ENCODE measurements at regions not wholly inside any gene's neighbourhood (a gene's known extent, or its start where the extent isn't known, plus 50 kb on each side); places are given as distances from the start of the nearest gene placed in this dataset.

DNA sequence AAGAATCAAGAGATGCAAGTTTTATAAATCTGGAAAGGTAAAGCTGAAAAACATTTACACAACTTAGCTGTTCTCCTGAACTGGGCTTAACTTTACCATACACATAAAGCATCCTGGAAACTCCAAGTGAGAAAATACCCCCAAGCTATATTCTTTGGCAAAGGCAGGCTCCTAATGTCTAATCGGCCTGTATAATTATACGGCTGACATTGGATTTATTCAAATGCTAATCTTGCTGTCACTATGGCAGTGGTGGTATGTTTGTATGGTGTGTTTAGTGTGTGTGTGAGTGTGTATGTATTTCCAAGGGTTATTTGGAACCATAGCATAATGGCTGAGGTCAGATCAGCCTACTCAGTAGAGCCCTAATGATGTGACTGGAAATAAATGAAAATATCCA is 1031.8 kb upstream of the ZEB2 start:
- Mint-ChIP-seq H3K36me3 (no peaks in the 10 kb centered on the region), H3K4me3 (no peak overlapping the region), H3K9me3 (no peaks in the 10 kb centered on the region), H3K4me1 (peaks cover 20% of the 10 kb centered on the region), H3K27me3 (ENCODE audit: low read depth) (no peaks in the 10 kb centered on the region), H3K27ac (no peak overlapping the region)
- no peak for DNase-seq (ENCODE audit: low spot score in 2 of 2, unreplicated experiment in 2 of 2)
- TF ChIP-seq CTCF (IDR thresholded peaks at IDR 0.05; ENCODE audit: unreplicated experiment), result no peak

DNA sequence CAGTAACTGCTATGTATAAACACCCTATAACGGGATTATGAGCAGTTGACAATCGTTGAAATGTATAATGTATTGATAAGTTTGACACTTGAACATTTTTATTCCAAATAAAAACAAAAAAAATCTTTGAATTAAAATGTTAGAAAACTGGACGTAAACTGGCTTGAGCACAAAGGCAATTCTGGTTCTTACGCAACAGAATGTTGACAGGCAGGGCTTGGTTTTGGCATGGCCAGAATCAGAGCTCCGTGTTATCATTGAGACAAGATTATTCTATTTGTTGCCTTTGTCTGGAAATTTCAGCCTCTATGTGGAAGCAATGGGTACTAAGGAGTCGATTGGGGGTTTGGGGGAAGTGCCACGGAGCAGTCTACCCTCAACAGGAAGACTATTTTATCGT is 1028.6 kb upstream of the ZEB2 start:
- peaks cover 16% of the 10 kb centered on the region for H3K9me3 Mint-ChIP-seq
- no peaks in the 10 kb centered on the region for H3K36me3 Mint-ChIP-seq
- TF ChIP-seq CTCF (IDR thresholded peaks at IDR 0.05; ENCODE audit: unreplicated experiment), result no peak
- H3K4me3 Mint-ChIP-seq, result no peak overlapping the region
- no peak for DNase-seq (ENCODE audit: low spot score in 2 of 2, unreplicated experiment in 2 of 2)
- peaks cover 19% of the 10 kb centered on the region for H3K4me1 Mint-ChIP-seq
- H3K27ac Mint-ChIP-seq, result no peak overlapping the region
- H3K27me3 Mint-ChIP-seq (ENCODE audit: low read depth), result no peaks in the 10 kb centered on the region

DNA sequence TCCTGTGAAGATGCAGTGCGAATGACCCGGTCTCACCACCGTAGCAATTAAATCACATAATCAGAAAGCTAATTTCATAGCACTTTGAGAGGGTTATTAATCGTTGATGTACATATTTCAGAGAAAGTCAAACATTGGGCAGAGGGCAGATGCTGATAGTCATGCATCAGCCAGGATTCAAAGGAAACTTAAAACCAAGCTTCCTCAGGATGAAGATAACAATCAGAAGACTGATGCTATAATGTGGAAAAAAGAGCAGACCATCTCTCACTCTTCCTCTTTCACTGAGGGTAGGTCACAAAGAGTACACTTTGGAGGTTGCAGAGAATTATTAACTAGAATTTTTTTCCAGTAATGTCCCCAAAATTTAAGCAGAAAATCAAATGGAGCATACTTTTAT is 1027.7 kb upstream of the ZEB2 start:
- Mint-ChIP-seq H3K9me3 (peaks cover 23% of the 10 kb centered on the region), H3K4me1 (peaks cover 12% of the 10 kb centered on the region)

DNA sequence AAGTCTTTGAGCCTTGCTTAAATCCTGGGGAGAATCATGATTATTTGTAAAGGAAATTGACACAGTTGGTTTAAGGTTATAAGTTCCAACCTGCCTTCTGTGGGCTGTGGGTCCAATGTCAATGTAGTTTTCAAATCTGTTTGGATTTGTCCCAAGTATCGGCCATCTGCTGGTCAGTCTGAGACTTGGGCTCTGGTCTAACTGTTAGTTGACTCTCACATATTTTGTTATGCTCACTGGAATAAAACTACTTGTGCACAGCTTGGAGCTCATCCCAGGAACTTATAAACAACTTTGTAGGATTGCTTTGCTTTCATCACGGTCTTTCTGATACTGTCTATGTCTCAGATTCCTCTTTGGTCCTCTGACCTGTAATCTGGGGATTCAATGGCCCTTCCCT is 1026.2 kb upstream of the ZEB2 start:
- DNase-seq (ENCODE audit: low spot score in 2 of 2, unreplicated experiment in 2 of 2), result no peak
- H3K4me3 Mint-ChIP-seq, result no peak overlapping the region
- peaks cover 4% of the 10 kb centered on the region for H3K4me1 Mint-ChIP-seq
- peaks cover 30% of the 10 kb centered on the region for H3K9me3 Mint-ChIP-seq
- TF ChIP-seq CTCF (IDR thresholded peaks at IDR 0.05; ENCODE audit: unreplicated experiment), result no peak
- peaks cover 9% of the 10 kb centered on the region for H3K36me3 Mint-ChIP-seq
- H3K27ac Mint-ChIP-seq, result no peak overlapping the region
- H3K27me3 Mint-ChIP-seq (ENCODE audit: low read depth), result no peaks in the 10 kb centered on the region

More for the DNA sequence above, 1027.7 kb upstream of the ZEB2 start:
- H3K4me3 Mint-ChIP-seq, result no peak overlapping the region
- H3K27me3 Mint-ChIP-seq (ENCODE audit: low read depth), result no peaks in the 10 kb centered on the region
- no peak for DNase-seq (ENCODE audit: low spot score in 2 of 2, unreplicated experiment in 2 of 2)
- no peak overlapping the region for H3K27ac Mint-ChIP-seq
- peaks cover 4% of the 10 kb centered on the region for H3K36me3 Mint-ChIP-seq
- no peak for TF ChIP-seq CTCF (IDR thresholded peaks at IDR 0.05; ENCODE audit: unreplicated experiment)

GRCh38 chr2:145543856-145544255 is 1023.9 kb upstream of the ZEB2 start:
- no peak for DNase-seq (ENCODE audit: low spot score in 2 of 2, unreplicated experiment in 2 of 2)
- peaks cover 9% of the 10 kb centered on the region for H3K4me1 Mint-ChIP-seq
- H3K27me3 Mint-ChIP-seq (ENCODE audit: low read depth), result no peaks in the 10 kb centered on the region
- H3K27ac Mint-ChIP-seq, result no peak overlapping the region
- H3K36me3 Mint-ChIP-seq, result peaks cover 9% of the 10 kb centered on the region
- H3K9me3 Mint-ChIP-seq, result peaks cover 30% of the 10 kb centered on the region
- H3K4me3 Mint-ChIP-seq, result no peak overlapping the region
- no peak for TF ChIP-seq CTCF (IDR thresholded peaks at IDR 0.05; ENCODE audit: unreplicated experiment)

- peaks cover 9% of the 10 kb centered on the region for H3K4me1 Mint-ChIP-seq
- no peaks in the 10 kb centered on the region for H3K27me3 Mint-ChIP-seq (ENCODE audit: low read depth)
- H3K4me3 Mint-ChIP-seq, result no peak overlapping the region
- no peak for TF ChIP-seq CTCF (IDR thresholded peaks at IDR 0.05; ENCODE audit: unreplicated experiment)
- peaks cover 9% of the 10 kb centered on the region for H3K36me3 Mint-ChIP-seq
- DNase-seq (ENCODE audit: low spot score in 2 of 2, unreplicated experiment in 2 of 2), result no peak
- H3K9me3 Mint-ChIP-seq, result peaks cover 30% of the 10 kb centered on the region
- no peak overlapping the region for H3K27ac Mint-ChIP-seq
Measured at GRCh38 chr2:145543155-145543554, 1023.2 kb upstream of the ZEB2 start.

Data from mesothelial cell of epicardium (in vitro differentiated cells).